Psoas muscle (tissue), 7 donors: ENCODE measurements at regions not wholly inside any gene's neighbourhood (a gene's known extent, or its start where the extent isn't known, plus 50 kb on each side); places are given as distances from the start of the nearest gene placed in this dataset.

ENCODE experiments used
- ATAC-seq, 4 donors: fragments of 200-7000 bp; cut with Tn5 transposase; one replicate each; pipeline ENCODE4 v1.9.1; 2020; ENCODE audit warnings: moderate library complexity in 3 of 4, mild to moderate bottlenecking in 2 of 4
- DNase-seq, 2 donors: peaks; one replicate each; pipeline ENCODE4 v3.0.0-alpha.2; 2020
- H3K27ac ChIP-seq: fragments of 200-600 bp; one replicate; pipeline ENCODE4 v1.8.0; 2022
- H3K27me3 ChIP-seq, 3 donors: fragments of 200-600 bp in 1 of 3; one replicate each; pipeline versions ENCODE4 v1.6.1 to v1.8.0; 2013 to 2022; ENCODE audit warnings: low read length in 2 of 3, mild to moderate bottlenecking in 2 of 3, moderate library complexity in 1 of 3; ENCODE audit not compliant: insufficient read depth in 3 of 3
- H3K36me3 ChIP-seq, 2 donors: fragments of 200-600 bp in 1 of 2; one replicate each; pipeline versions ENCODE4 v1.6.1 to v1.8.0; 2013 to 2022; ENCODE audit warnings: low read depth in 1 of 2, mild to moderate bottlenecking in 1 of 2, moderate library complexity in 1 of 2; ENCODE audit not compliant: insufficient read depth in 1 of 2
- H3K4me1 ChIP-seq: fragments of 200-600 bp; one replicate; pipeline ENCODE4 v1.8.0; 2022
- H3K4me3 ChIP-seq: fragments of 200-600 bp; one replicate; pipeline ENCODE4 v1.8.0; 2022; ENCODE audit warnings: mild to moderate bottlenecking
- H3K9me3 ChIP-seq: fragments of 200-600 bp; one replicate; pipeline ENCODE4 v1.8.0; 2022
- whole genome bisulfite sequencing, 3 donors: extraction: QIAGEN DNeasy Blood & Tissue Kit; methylation state at CpG; one replicate each; pipeline versions ENCODE4 v1.1.6 to v1.1.7; 2013; 5-methylcytosine and 5-hydroxymethylcytosine counted together
- intact Hi-C, 2 donors: fragments of 100-400 bp; cut with DNase I; formaldehyde crosslinking; loops; one replicate each; pipeline versions ENCODE4 v1.11.0 to v1.14.2; 2022
- TF ChIP-seq, protein P1 (sequence below): fragments of 200-600 bp; IDR thresholded peaks from one replicate; pipeline ENCODE4 v1.8.0; 2022; ENCODE audit warnings: antibody characterized with exemption
- donor health status: healthy with polysubstance abuse.
- donor health status: DM: no; HTN: no; CAD: no; lungs with moderate emphysema.
- donor health status: Bipolar disorder and iron deficiency.
- donor health status: healthy.
- donor health status: DM: yes; HTN: yes; CAD: no.
- donor health status: DM: no; HTN: no; CAD: no.
- donor health status: DM: yes; HTN: yes; CAD: no.

DNA sequence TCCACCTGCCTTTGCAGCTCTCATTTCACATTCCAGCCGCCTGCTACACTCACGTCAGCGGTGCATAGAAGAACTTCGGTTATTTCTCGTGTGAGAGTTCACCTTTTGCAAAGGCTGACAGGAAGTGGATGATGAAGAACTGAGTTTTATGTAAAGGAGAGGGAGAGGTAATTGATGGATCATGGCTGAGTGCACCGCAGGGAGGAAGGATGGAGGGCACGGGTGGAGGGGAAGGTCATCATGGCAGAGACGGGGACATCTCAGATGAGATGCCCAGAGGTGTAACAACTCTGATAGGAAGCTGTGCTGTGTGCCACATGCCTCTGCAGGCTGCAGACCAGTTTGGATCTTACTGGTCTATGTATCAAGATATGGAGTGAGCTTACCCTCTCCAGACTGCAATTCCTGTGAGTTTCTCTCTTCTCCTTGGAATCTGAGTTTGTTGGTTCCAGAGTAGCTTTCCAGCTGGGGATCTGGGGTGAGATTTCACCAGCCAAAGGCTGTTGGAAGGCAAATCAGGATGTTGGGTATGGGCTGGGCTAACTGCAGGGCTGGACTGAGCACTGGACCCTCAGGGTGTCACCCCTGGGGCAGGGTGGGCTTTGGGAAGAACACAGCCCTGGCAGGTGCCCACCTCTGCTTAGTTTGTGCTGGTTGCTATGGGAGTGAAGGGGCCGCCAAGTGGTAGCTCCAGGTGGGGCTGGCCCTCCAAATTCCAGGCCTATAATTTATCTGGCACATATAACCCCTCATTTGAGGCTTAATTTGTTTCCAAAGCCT lies 777.0 kb downstream of the KCNJ18 start:
- Histone ChIP-seq H3K4me1 (no peaks in the 10 kb centered on the region), H3K27ac (no peak overlapping the region), H3K27me3 (no peaks in the 10 kb centered on the region), H3K4me3 (no peak overlapping the region), H3K36me3 (no peaks in the 10 kb centered on the region), H3K9me3 (no peaks in the 10 kb centered on the region)
- 80 to 89% (median 81%) methylated on average over 9 of the region's 9 CpGs for WGBS, 3 donors
- intact Hi-C loops, result no loop called here
- DNase-seq (no peak), ATAC-seq (no peak)
- TF ChIP-seq, protein P1, sequence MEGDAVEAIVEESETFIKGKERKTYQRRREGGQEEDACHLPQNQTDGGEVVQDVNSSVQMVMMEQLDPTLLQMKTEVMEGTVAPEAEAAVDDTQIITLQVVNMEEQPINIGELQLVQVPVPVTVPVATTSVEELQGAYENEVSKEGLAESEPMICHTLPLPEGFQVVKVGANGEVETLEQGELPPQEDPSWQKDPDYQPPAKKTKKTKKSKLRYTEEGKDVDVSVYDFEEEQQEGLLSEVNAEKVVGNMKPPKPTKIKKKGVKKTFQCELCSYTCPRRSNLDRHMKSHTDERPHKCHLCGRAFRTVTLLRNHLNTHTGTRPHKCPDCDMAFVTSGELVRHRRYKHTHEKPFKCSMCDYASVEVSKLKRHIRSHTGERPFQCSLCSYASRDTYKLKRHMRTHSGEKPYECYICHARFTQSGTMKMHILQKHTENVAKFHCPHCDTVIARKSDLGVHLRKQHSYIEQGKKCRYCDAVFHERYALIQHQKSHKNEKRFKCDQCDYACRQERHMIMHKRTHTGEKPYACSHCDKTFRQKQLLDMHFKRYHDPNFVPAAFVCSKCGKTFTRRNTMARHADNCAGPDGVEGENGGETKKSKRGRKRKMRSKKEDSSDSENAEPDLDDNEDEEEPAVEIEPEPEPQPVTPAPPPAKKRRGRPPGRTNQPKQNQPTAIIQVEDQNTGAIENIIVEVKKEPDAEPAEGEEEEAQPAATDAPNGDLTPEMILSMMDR, result no peak

DNA sequence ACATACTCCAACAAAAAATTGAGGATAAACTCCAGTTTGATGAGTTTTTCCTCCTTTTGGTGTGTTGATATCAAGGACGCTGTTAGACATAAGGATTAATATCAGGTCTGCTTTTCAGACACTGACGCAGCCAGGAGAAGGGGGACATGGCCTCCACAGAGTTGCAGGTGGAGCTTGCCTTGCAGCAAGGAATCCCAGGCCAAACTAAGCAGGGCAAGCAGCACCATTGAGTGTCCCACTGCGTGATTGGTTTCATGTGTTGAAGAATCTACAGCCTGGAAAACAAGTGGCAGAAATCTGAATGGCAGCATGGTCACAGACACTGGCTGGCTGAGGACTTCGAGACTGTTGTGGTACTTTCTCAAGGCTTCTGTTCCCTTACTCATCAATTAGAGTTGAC lies 777.6 kb downstream of the KCNJ18 start:
- H3K4me3 ChIP-seq, result no peak overlapping the region
- 48 to 66% (median 55%) methylated on average over 4 of the region's 4 CpGs for WGBS, 3 donors
- H3K27ac ChIP-seq, result no peak overlapping the region
- intact Hi-C loops, result loop anchor here in 1 of 2 donors (10.0 kb wide), 1 partner anchor 55 kb away; no protein-coding TSS in a partner anchor
- ATAC-seq, result no peak
- H3K27me3 ChIP-seq, result no peaks in the 10 kb centered on the region
- no peak for DNase-seq
- TF ChIP-seq, protein P1, result no peak
- H3K9me3 ChIP-seq, result no peaks in the 10 kb centered on the region
- no peaks in the 10 kb centered on the region for H3K36me3 ChIP-seq
- no peaks in the 10 kb centered on the region for H3K4me1 ChIP-seq

GRCh38 chr17:22470411-22471175 lies 778.3 kb downstream of the KCNJ18 start:
- no peaks in the 10 kb centered on the region for H3K27me3 ChIP-seq
- H3K36me3 ChIP-seq, result no peaks in the 10 kb centered on the region
- DNase-seq (no peak), ATAC-seq (no peak)
- WGBS, 3 donors, result 52 to 56% (median 54%) methylated on average over 7 of the region's 7 CpGs
- H3K4me1 ChIP-seq, result no peaks in the 10 kb centered on the region
- TF ChIP-seq, protein P1, result no peak
- no peaks in the 10 kb centered on the region for H3K9me3 ChIP-seq
- no peak overlapping the region for H3K4me3 ChIP-seq
- intact Hi-C loops, result loop anchor here in 1 of 2 donors (10.0 kb wide), 1 partner anchor 56 kb away; no protein-coding TSS in a partner anchor
- H3K27ac ChIP-seq, result no peak overlapping the region

DNA sequence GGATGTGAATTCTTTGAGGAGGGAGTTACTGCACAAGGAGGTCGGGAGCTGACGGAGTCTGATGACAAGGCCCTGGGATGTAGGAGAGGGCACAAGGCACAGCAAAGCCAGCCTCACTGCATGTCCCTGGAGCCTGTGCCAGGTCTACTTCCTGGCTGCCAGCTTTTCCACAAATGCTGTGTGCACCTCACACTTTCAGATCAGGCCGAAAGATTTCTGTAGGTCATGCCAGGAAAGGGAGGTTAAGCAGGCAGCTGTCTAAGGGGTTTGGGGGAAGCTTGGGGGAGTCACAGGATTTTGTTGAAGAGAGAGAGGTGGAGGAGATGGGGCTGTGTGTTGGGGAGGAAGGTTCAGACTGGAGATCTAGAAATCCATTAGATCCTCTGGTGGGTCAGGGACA lies 792.5 kb downstream of the KCNJ18 start:
- WGBS, 3 donors, result 58 to 73% (median 68%) methylated on average over 3 of the region's 3 CpGs
- no peaks in the 10 kb centered on the region for H3K27me3 ChIP-seq
- H3K4me3 ChIP-seq, result no peak overlapping the region
- TF ChIP-seq, protein P1, result no peak
- no peak overlapping the region for H3K27ac ChIP-seq
- H3K36me3 ChIP-seq, result no peaks in the 10 kb centered on the region
- intact Hi-C loops, result no loop called here
- no peaks in the 10 kb centered on the region for H3K4me1 ChIP-seq
- H3K9me3 ChIP-seq, result no peaks in the 10 kb centered on the region
- ATAC-seq (no peak), DNase-seq (no peak)
